T1000 (cell line): ENCODE measurements at regions not wholly inside any gene's neighbourhood (a gene's known extent, or its start where the extent isn't known, plus 50 kb on each side); places are given as distances from the start of the nearest gene placed in this dataset.
A peak's percentile ranks its signal among the peaks of the same experiment; 100 is the strongest.
"Not testable (repeated sequence)": the region's sequence is repeated elsewhere in the genome, so short reads cannot be mapped to it uniquely, and the experiment has no call there.

Experiments used
- DNase-seq: peaks from one replicate; lab custom pipeline; 2025; ENCODE audit warnings: mixed read lengths; lab: John Stamatoyannopoulos, UW

GRCh38 chr6:133115946-133116345, 125.2 kb upstream of the EYA4 start:
- DNase-seq = no peak

DNA sequence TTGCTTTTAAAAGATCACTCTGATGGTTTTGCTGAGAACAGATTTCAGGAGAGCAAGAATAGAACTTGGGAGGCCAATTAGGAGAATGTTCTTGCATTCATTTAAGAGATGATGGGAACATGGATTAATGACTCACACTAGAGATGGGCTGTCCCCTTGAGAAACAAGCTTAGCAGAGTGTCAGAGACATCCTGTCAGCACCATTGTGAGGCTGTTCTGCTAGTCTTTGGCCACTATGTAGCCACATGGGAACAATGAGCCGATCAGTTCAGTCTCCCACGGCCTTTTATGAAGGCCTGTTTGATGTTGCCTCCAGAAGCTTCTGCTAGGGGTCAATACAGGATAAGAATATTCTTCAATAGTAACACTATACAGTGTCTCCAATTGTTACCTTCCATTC, 113.0 kb upstream of the EYA4 start:
- DNase-seq = no peak

- DNase-seq = no peak
These were observed 111.6 kb upstream of the EYA4 start for GRCh38 chr6:133129556-133129955.

GRCh38 chr6:133130863-133131262, 110.3 kb upstream of the EYA4 start:
- peak; percentile 8 for DNase-seq

- no peak for DNase-seq
These were observed 109.3 kb upstream of the EYA4 start for GRCh38 chr6:133131621-133132465.

DNA sequence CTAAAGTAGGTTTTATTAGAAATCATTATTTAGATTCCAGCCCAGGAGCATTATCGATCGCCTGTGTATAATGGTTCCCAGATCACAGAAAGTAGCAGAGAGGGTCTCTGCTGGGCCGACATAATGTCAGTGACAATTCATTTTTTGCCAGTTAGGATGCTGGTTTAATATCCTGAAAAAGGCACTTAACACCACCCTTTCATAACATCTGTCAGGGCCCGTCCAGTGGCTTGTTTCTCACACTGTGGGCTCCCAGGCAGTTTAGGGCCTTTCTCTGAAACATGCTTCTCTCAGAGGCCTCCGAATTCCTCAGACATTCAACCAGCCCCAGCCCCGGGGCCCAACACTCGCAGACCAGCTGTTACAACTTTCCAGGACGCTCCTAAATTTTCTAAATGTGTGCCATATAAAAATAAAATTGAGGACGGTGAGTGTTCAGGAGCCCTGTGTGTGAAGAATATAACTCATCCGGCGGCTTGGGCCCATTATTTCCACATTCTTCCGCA, 108.6 kb upstream of the EYA4 start:
- no peak for DNase-seq

GRCh38 chr6:133136177-133136880, 104.8 kb upstream of the EYA4 start:
- DNase-seq = no peak

DNA sequence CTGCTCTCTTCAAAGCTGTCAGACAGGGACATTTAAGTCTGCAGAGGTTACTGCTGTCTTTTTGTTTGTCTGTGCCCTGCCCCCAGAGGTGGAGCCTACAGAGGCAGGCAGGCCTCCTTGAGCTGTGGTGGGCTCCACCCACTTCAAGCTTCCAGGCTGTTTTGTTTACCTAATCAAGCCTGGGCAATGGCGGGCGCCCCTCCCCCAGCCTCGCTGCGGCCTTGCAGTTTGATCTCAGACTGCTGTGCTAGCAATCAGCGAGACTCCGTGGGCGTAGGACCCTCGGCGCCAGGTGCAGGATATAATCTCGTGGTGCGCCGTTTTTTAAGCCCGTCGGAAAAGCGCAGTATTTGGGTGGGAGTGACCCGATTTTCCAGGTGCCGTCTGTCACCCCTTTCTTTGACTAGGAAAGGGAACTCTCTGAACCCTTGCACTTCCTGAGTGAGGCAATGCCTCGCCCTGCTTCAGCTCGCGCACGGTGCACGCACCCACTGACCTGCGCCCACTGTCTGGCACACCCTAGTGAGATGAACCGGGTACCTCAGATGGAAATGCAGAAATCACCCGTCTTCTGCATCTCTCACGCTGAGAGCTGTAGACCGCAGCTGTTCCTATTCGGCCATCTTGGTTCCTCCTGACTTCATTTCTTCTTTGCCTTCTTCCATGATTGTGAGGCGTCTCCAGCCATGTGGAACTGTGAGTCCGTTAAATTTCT, 93.5 kb upstream of the EYA4 start:
- DNase-seq = not testable (repeated sequence)

GRCh38 chr6:133156689-133157088, 84.5 kb upstream of the EYA4 start:
- DNase-seq = no peak

DNA sequence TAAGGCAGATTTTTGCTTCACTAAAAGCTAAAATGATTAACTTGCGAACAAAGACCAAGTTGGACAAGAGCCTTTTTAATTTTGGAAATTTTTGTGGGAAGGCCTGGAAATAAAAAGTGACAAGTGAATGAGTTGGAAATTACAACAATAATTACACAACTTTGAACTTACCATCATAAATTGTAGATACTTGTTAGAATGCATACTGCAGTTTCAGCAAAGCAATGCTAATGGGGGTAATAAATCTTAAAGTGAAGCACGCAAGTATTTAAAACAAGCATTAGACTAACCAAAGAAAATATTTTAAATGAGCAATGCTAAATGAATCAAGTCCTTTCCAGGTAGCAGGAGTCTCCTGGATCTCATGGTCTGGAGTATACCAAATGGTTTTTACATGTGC, 83.2 kb upstream of the EYA4 start:
- DNase-seq = no peak

- DNase-seq = no peak
These were observed 81.8 kb upstream of the EYA4 start for GRCh38 chr6:133159255-133159795.

- no peak for DNase-seq
These were observed 80.6 kb upstream of the EYA4 start for GRCh38 chr6:133160536-133160935.

GRCh38 chr6:133165235-133165634, 75.9 kb upstream of the EYA4 start:
- no peak for DNase-seq

DNA sequence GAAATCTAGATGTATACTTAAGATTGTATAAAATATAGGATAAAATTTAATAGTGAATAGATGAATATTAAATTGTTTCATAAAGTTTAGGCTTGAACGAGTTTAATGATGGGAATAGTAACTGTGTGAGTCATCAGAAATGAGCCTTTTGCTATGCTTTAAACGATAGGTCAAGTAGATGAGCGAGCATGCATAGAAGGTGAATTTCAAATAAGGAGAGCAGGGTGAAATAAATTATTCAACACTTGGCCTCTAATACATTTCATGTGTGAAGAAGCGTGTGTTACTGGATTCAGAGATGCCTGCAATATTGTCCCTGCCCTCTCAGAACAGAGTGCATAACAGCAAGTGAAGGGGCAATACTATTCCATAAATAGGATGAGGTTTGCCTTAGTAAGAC, 74.4 kb upstream of the EYA4 start:
- no peak for DNase-seq

- DNase-seq = no peak
These were observed 71.3 kb upstream of the EYA4 start for GRCh38 chr6:133169901-133170300.

- DNase-seq = no peak
These were observed 70.6 kb upstream of the EYA4 start for GRCh38 chr6:133170602-133171001.

GRCh38 chr6:133171989-133172604, 69.1 kb upstream of the EYA4 start:
- DNase-seq = no peak

DNA sequence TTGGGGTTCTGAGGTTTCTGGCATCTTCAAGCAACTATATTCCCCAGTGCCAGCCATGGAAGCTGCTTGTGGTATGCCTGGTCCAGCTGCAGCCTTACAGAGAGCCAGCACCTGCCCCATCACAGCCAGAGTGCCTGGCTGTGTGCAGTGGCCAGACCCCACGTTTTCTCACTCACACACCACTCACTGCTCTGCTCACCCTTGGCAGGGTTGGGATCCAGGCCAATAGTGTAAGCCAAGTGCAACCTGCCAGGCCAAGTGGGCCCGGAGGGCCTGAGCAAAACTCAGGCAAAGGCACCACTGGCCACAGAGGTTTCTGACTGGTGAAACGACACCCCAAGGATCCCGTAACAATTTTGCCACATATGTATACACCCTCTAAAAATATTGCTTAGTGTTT, 67.9 kb upstream of the EYA4 start:
- DNase-seq = no peak

- DNase-seq = no peak
These were observed 61.7 kb upstream of the EYA4 start for GRCh38 chr6:133179481-133179880.

- DNase-seq = no peak
These were observed 57.5 kb upstream of the EYA4 start for GRCh38 chr6:133183691-133184090.

GRCh38 chr6:133184798-133185372, 56.3 kb upstream of the EYA4 start:
- DNase-seq = no peak

DNA sequence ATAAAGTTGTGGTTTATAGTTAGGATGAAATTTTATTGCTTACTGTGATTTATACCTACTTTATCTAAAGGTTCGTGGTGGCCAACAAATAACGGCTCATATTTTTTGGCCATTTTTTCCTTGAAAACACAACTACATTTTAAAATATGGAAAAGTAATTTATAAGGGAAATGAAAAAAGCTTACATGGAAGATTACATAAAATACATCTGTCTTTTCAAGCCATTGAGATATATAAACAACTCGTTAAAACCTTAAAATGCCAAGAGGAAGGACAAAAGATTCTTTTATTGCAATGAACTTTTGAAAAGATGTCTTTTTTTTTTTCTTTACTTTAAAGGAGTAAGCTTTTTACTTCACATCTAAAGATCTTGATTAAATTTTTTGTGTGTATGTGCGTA, 55.4 kb upstream of the EYA4 start:
- DNase-seq = no peak
